GM21447 (cell line): ENCODE measurements at regions not wholly inside any gene's neighbourhood (a gene's known extent, or its start where the extent isn't known, plus 50 kb on each side); places are given as distances from the start of the nearest gene placed in this dataset.
"Not testable (repeated sequence)": the region's sequence is repeated elsewhere in the genome, so short reads cannot be mapped to it uniquely, and the experiment has no call there.

ENCODE experiments used
- ATAC-seq: cut with Tn5 transposase; IDR thresholded peaks from one replicate; pipeline ENCODE4 v1.9.1; 2021; ENCODE audit not compliant: unreplicated experiment

- no peak for ATAC-seq
These were observed 247.1 kb downstream of the C11orf87 start for GRCh38 chr11:109668973-109669634.

GRCh38 chr11:109677231-109677630 lies 255.2 kb downstream of the C11orf87 start:
- ATAC-seq, result no peak

GRCh38 chr11:109677876-109678275 lies 255.9 kb downstream of the C11orf87 start:
- ATAC-seq, result no peak

- no peak for ATAC-seq
These were observed 258.1 kb downstream of the C11orf87 start for GRCh38 chr11:109680127-109680526.

GRCh38 chr11:109682788-109683187 lies 260.8 kb downstream of the C11orf87 start:
- not testable (repeated sequence) for ATAC-seq

GRCh38 chr11:109695696-109696095 lies 273.7 kb downstream of the C11orf87 start:
- ATAC-seq, result no peak

- ATAC-seq, result no peak
These were observed 274.4 kb downstream of the C11orf87 start for GRCh38 chr11:109696191-109696897.

GRCh38 chr11:109697140-109697843 lies 275.3 kb downstream of the C11orf87 start:
- peak; percentile 85 for ATAC-seq

GRCh38 chr11:109698237-109698636 lies 276.2 kb downstream of the C11orf87 start:
- ATAC-seq, result no peak

GRCh38 chr11:109704432-109704831 lies 282.4 kb downstream of the C11orf87 start:
- ATAC-seq, result no peak

- no peak for ATAC-seq
These were observed 285.0 kb downstream of the C11orf87 start for GRCh38 chr11:109706945-109707344.

- ATAC-seq, result no peak
These were observed 285.4 kb downstream of the C11orf87 start for GRCh38 chr11:109707411-109707810.

GRCh38 chr11:109708184-109708583 lies 286.2 kb downstream of the C11orf87 start:
- ATAC-seq, result no peak

GRCh38 chr11:109714444-109714843 lies 292.5 kb downstream of the C11orf87 start:
- not testable (repeated sequence) for ATAC-seq

GRCh38 chr11:109715424-109715823 lies 293.4 kb downstream of the C11orf87 start:
- not testable (repeated sequence) for ATAC-seq

GRCh38 chr11:109726061-109726460 lies 304.1 kb downstream of the C11orf87 start:
- ATAC-seq, result no peak

GRCh38 chr11:109728056-109728455 lies 306.1 kb downstream of the C11orf87 start:
- no peak for ATAC-seq

GRCh38 chr11:109729761-109730160 lies 307.8 kb downstream of the C11orf87 start:
- no peak for ATAC-seq

- no peak for ATAC-seq
These were observed 308.7 kb downstream of the C11orf87 start for GRCh38 chr11:109730669-109731068.

- ATAC-seq, result no peak
These were observed 309.5 kb downstream of the C11orf87 start for GRCh38 chr11:109731451-109731850.

GRCh38 chr11:109733245-109733644 lies 311.3 kb downstream of the C11orf87 start:
- no peak for ATAC-seq

- no peak for ATAC-seq
These were observed 312.6 kb downstream of the C11orf87 start for GRCh38 chr11:109734566-109734965.
